Mucosa of rectum (tissue), 2 donors: ENCODE measurements at regions not wholly inside any gene's neighbourhood (a gene's known extent, or its start where the extent isn't known, plus 50 kb on each side); places are given as distances from the start of the nearest gene placed in this dataset.

ENCODE experiments used
- H3K27ac ChIP-seq, 2 donors: one replicate each; pipeline ENCODE4 v1.7.0; 2013; ENCODE audit warnings: inconsistent platforms in 2 of 2, low read depth in 2 of 2, low read length in 2 of 2
- H3K27me3 ChIP-seq, 2 donors: one replicate each; pipeline ENCODE4 v1.7.0; 2013; ENCODE audit warnings: low read length in 2 of 2; ENCODE audit not compliant: control insufficient read depth in 2 of 2, insufficient read depth in 2 of 2
- H3K36me3 ChIP-seq, 2 donors: one replicate each; pipeline ENCODE4 v1.7.0; 2013; ENCODE audit warnings: low read length in 2 of 2; ENCODE audit not compliant: control insufficient read depth in 2 of 2, insufficient read depth in 2 of 2
- H3K4me1 ChIP-seq, 2 donors: one replicate each; pipeline ENCODE4 v1.7.0; 2013; ENCODE audit warnings: low read length in 2 of 2, mild to moderate bottlenecking in 1 of 2; ENCODE audit not compliant: control insufficient read depth in 2 of 2, insufficient read depth in 2 of 2
- H3K4me3 ChIP-seq, 2 donors: one replicate each; pipeline ENCODE4 v1.7.0; 2013; ENCODE audit warnings: low read length in 2 of 2
- H3K9ac ChIP-seq, 2 donors: one replicate each; pipeline ENCODE4 v1.7.0; 2013; ENCODE audit warnings: low read length in 2 of 2, low read depth in 1 of 2, mild to moderate bottlenecking in 1 of 2
- H3K9me3 ChIP-seq, 2 donors: one replicate each; pipeline ENCODE4 v1.7.0; 2013; ENCODE audit warnings: low read length in 2 of 2; ENCODE audit not compliant: control insufficient read depth in 2 of 2
- donor health status: healthy.
- donor health status: Normal muscosa, but diverticular disease.

GRCh38 chr2:157056200-157056676, 201.3 kb upstream of the GALNT5 start:
- Histone ChIP-seq H3K4me1 (no peaks in the 10 kb centered on the region), H3K27ac (no peak overlapping the region), H3K4me3 (no peak overlapping the region), H3K36me3 (no peaks in the 10 kb centered on the region), H3K9ac (no peak overlapping the region), H3K27me3 (no peaks in the 10 kb centered on the region), H3K9me3 (no peaks in the 10 kb centered on the region)

GRCh38 chr2:157058161-157058560, 199.3 kb upstream of the GALNT5 start:
- Histone ChIP-seq H3K9me3 (no peaks in the 10 kb centered on the region), H3K36me3 (no peaks in the 10 kb centered on the region), H3K4me1 (no peaks in the 10 kb centered on the region), H3K4me3 (no peak overlapping the region), H3K9ac (no peak overlapping the region), H3K27me3 (no peaks in the 10 kb centered on the region), H3K27ac (no peak overlapping the region)

- no peaks in the 10 kb centered on the region for H3K4me1 ChIP-seq
- no peaks in the 10 kb centered on the region for H3K27me3 ChIP-seq
These were observed 198.5 kb upstream of the GALNT5 start for GRCh38 chr2:157059036-157059435.

GRCh38 chr2:157061799-157062198, 195.7 kb upstream of the GALNT5 start:
- H3K36me3 ChIP-seq: no peaks in the 10 kb centered on the region

More at GRCh38 chr2:157059036-157059435, 198.5 kb upstream of the GALNT5 start:
- Histone ChIP-seq H3K36me3 (no peaks in the 10 kb centered on the region), H3K27ac (no peak overlapping the region), H3K9me3 (no peaks in the 10 kb centered on the region), H3K4me3 (no peak overlapping the region), H3K9ac (no peak overlapping the region)

GRCh38 chr2:157067562-157067961, 189.9 kb upstream of the GALNT5 start:
- Histone ChIP-seq H3K9ac (no peak overlapping the region), H3K27ac (no peak overlapping the region), H3K9me3 (no peaks in the 10 kb centered on the region), H3K4me3 (no peak overlapping the region), H3K4me1 (no peaks in the 10 kb centered on the region), H3K27me3 (no peaks in the 10 kb centered on the region), H3K36me3 (no peaks in the 10 kb centered on the region)

More at GRCh38 chr2:157061799-157062198, 195.7 kb upstream of the GALNT5 start:
- H3K9ac ChIP-seq: no peak overlapping the region
- H3K4me3 ChIP-seq: no peak overlapping the region
- H3K9me3 ChIP-seq: no peaks in the 10 kb centered on the region
- H3K27ac ChIP-seq: no peak overlapping the region
- H3K27me3 ChIP-seq: no peaks in the 10 kb centered on the region
- no peaks in the 10 kb centered on the region for H3K4me1 ChIP-seq

GRCh38 chr2:157068237-157068636, 189.3 kb upstream of the GALNT5 start:
- Histone ChIP-seq H3K27me3 (no peaks in the 10 kb centered on the region), H3K9ac (no peak overlapping the region), H3K4me3 (no peak overlapping the region), H3K36me3 (no peaks in the 10 kb centered on the region), H3K27ac (no peak overlapping the region), H3K4me1 (no peaks in the 10 kb centered on the region), H3K9me3 (no peaks in the 10 kb centered on the region)

GRCh38 chr2:157075924-157076323, 181.6 kb upstream of the GALNT5 start:
- H3K27ac ChIP-seq: no peak overlapping the region
- no peaks in the 10 kb centered on the region for H3K27me3 ChIP-seq
- no peak overlapping the region for H3K9ac ChIP-seq
- no peak overlapping the region for H3K4me3 ChIP-seq
- H3K9me3 ChIP-seq: no peaks in the 10 kb centered on the region
- H3K36me3 ChIP-seq: no peaks in the 10 kb centered on the region
- no peaks in the 10 kb centered on the region for H3K4me1 ChIP-seq

- Histone ChIP-seq H3K9ac (no peak overlapping the region), H3K9me3 (no peaks in the 10 kb centered on the region), H3K4me3 (no peak overlapping the region), H3K36me3 (no peaks in the 10 kb centered on the region), H3K4me1 (no peaks in the 10 kb centered on the region), H3K27me3 (no peaks in the 10 kb centered on the region), H3K27ac (no peak overlapping the region)
These were observed 180.9 kb upstream of the GALNT5 start for GRCh38 chr2:157076526-157077161.

- no peaks in the 10 kb centered on the region for H3K27me3 ChIP-seq
- H3K9ac ChIP-seq: no peak overlapping the region
- no peak overlapping the region for H3K27ac ChIP-seq
- no peak overlapping the region for H3K4me3 ChIP-seq
- no peaks in the 10 kb centered on the region for H3K9me3 ChIP-seq
- no peaks in the 10 kb centered on the region for H3K4me1 ChIP-seq
- no peaks in the 10 kb centered on the region for H3K36me3 ChIP-seq
These were observed 179.7 kb upstream of the GALNT5 start for GRCh38 chr2:157077753-157078350.

- Histone ChIP-seq H3K4me3 (no peak overlapping the region), H3K27me3 (no peaks in the 10 kb centered on the region), H3K4me1 (no peaks in the 10 kb centered on the region), H3K27ac (no peak overlapping the region), H3K36me3 (no peaks in the 10 kb centered on the region), H3K9ac (no peak overlapping the region), H3K9me3 (no peaks in the 10 kb centered on the region)
These were observed 174.6 kb upstream of the GALNT5 start for GRCh38 chr2:157082950-157083349.
